ENCODE measurements at regions not wholly inside any gene's neighbourhood (a gene's known extent, or its start where the extent isn't known, plus 50 kb on each side); places are given as distances from the start of the nearest gene placed in this dataset.

DNA sequence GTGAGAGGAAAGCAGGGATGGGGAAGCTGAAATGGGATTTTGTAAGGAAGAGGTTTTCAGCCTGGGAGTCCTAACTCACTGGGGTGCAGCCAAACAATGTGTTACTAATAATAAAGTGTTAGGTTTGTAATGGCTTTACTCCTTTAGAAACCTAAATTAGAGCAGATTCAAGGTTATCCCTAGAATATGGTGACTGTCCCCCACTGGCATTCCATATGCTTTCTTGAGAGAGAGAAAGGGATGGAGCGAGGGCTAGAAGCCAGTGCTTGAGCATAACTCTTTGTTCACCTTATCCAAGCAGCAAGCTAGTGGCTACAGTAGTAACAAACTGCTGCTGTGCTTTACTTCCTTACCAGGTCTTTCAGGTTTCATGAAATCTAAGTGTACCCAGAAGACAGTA, 249.1 kb upstream of the PGRMC2 start:
- H3K4ac ChIP-seq (ENCODE audit: low read depth, low read length) = no peak overlapping the region
- no peak overlapping the region for H3K4me2 ChIP-seq (ENCODE audit: low read depth, low read length)
- no peak overlapping the region for H3K4me3 ChIP-seq (ENCODE audit: insufficient read depth, low read depth, low read length)
- no peak overlapping the region for H2BK20ac ChIP-seq (ENCODE audit: low read depth, low read length)
- dilution Hi-C loops (cut with HindIII; ENCODE audit: low sequenced_read_pairs, unreplicated experiment) (no loop called here), in situ Hi-C loops (cut with MboI; ENCODE audit: low sequenced_read_pairs) (no loop called here), intact Hi-C loops (cut with micrococcal nuclease) (no loop called here)
- no peak overlapping the region for H3K14ac ChIP-seq (replicated peaks; ENCODE audit: low read depth, low read length)
- no peak overlapping the region for H2AK5ac ChIP-seq (ENCODE audit: low read depth, low read length)
- no peaks in the 10 kb centered on the region for H3K9me3 ChIP-seq (ENCODE audit: control insufficient read depth, insufficient read depth, low read length)
- no peak overlapping the region for H4K91ac ChIP-seq (ENCODE audit: insufficient read depth, low read depth, low read length)
- H3K56ac ChIP-seq (ENCODE audit: extremely low read depth, insufficient read depth, low read length) = no peak overlapping the region
- no peak overlapping the region for H4K5ac ChIP-seq (ENCODE audit: low read depth, low read length)
- TF ChIP-seq NFE2L2 (IDR thresholded peaks at IDR 0.05; ENCODE audit: low read depth, low read length) (no peak), ELK1 (IDR thresholded peaks at IDR 0.05; ENCODE audit: borderline replicate concordance, low read depth, low read length) (no peak)
- no peak overlapping the region for H3K18ac ChIP-seq (ENCODE audit: low read depth, low read length)
- H2AFZ ChIP-seq (replicated peaks; ENCODE audit: low read length, poor library complexity) = no peak overlapping the region
- no peaks in the 10 kb centered on the region for H3K27me3 ChIP-seq (ENCODE audit: control insufficient read depth, insufficient read depth, low read length)
- POLR2A ChIA-PET (ENCODE audit: unreplicated experiment) = no interaction called here
- no TSS peak for BruUV-seq (replicated peaks)
- H2BK15ac ChIP-seq (ENCODE audit: low read depth, low read length) = no peak overlapping the region
- no peaks in the 10 kb centered on the region for H3K79me1 ChIP-seq (ENCODE audit: low read depth in 1 of 2, low read length in 2 of 2)
- H3K9ac ChIP-seq (ENCODE audit: low read depth, low read length) = no peak overlapping the region
- H2BK120ac ChIP-seq (ENCODE audit: low read depth, low read length) = 0 out of 2 replicates have a peak overlapping the region, but pooled peaks have one; percentile 16
- no peak overlapping the region for H3K23ac ChIP-seq (ENCODE audit: low read depth, low read length)
- H4K8ac ChIP-seq (ENCODE audit: low read depth in 2 of 2, low read length in 2 of 2) = no peak overlapping the region
- WGBS, 2 experiments (ENCODE audit: extremely low coverage in 2 of 2, insufficient read length in 1 of 2) = no CpG with 5 or more reads among the region's 1 CpG
- H3K4me1 ChIP-seq (ENCODE audit: control insufficient read depth, insufficient read depth, low read length) = 0 out of 2 replicates have a peak, but pooled peaks cover 2% of the 10 kb centered on the region
- ATAC-seq (ENCODE audit: low read depth) (no peak), DNase-seq (no peak)
- no peaks in the 10 kb centered on the region for H3K9me1 ChIP-seq (ENCODE audit: insufficient read depth, low read length)
- no peaks in the 10 kb centered on the region for H3K36me3 ChIP-seq (ENCODE audit: control insufficient read depth, insufficient read depth, low read length)
- H3K27ac ChIP-seq (ENCODE audit: insufficient read depth, low read length) = no peak overlapping the region
- no peaks in the 10 kb centered on the region for H4K20me1 ChIP-seq (ENCODE audit: insufficient read depth, low read length)
- no peak overlapping the region for H2BK5ac ChIP-seq (ENCODE audit: low read depth, low read length, poor library complexity, severe bottlenecking)
- CTCF ChIA-PET = no interaction called here
- H2AK9ac ChIP-seq (replicated peaks; ENCODE audit: low read depth, low read length, poor library complexity) = no peak overlapping the region

All from IMR-90 (cell line).